Parathyroid adenoma (tissue), 2 donors: ENCODE measurements at regions not wholly inside any gene's neighbourhood (a gene's known extent, or its start where the extent isn't known, plus 50 kb on each side); places are given as distances from the start of the nearest gene placed in this dataset.

Experiments
- H2AFZ ChIP-seq: fragments of 300-600 bp; sonication (generic); one replicate; pipeline ENCODE4 v1.7.0; 2017; ENCODE audit warnings: antibody characterized with exemption, mild to moderate bottlenecking
- H3K27ac ChIP-seq: fragments of 300-600 bp; sonication (generic); one replicate; pipeline ENCODE4 v1.7.0; 2017
- H3K27me3 ChIP-seq: fragments of 300-600 bp; sonication (generic); one replicate; pipeline ENCODE4 v1.7.0; 2017; ENCODE audit warnings: low read length; ENCODE audit not compliant: control insufficient read depth, insufficient read depth
- H3K36me3 ChIP-seq: fragments of 300-600 bp; sonication (generic); one replicate; pipeline ENCODE4 v1.7.0; 2017; ENCODE audit warnings: low read length; ENCODE audit not compliant: control insufficient read depth, insufficient read depth
- H3K4me1 ChIP-seq: fragments of 300-600 bp; sonication (generic); one replicate; pipeline ENCODE4 v1.7.0; 2017; ENCODE audit warnings: control low read depth
- H3K4me2 ChIP-seq: fragments of 300-600 bp; sonication (generic); one replicate; pipeline ENCODE4 v1.7.0; 2017; ENCODE audit warnings: low read length
- H3K4me3 ChIP-seq: fragments of 300-600 bp; sonication (generic); one replicate; pipeline ENCODE4 v1.7.0; 2017; ENCODE audit warnings: low read depth, low read length
- H3K79me2 ChIP-seq: fragments of 300-600 bp; sonication (generic); one replicate; pipeline ENCODE4 v1.7.0; 2017; ENCODE audit warnings: control low read depth
- H3K9ac ChIP-seq: fragments of 300-600 bp; sonication (generic); one replicate; pipeline ENCODE4 v1.7.0; 2017; ENCODE audit warnings: mild to moderate bottlenecking
- H3K9me3 ChIP-seq: fragments of 300-600 bp; sonication (generic); one replicate; pipeline ENCODE4 v1.7.0; 2017; ENCODE audit warnings: low read length; ENCODE audit not compliant: control insufficient read depth
- CTCF ChIP-seq: fragments of 300-600 bp; sonication (generic); IDR thresholded peaks from one replicate; pipeline ENCODE4 v1.7.0; 2017; ENCODE audit warnings: antibody characterized with exemption, mild to moderate bottlenecking
- donor health status: primary hyperparathyroidism.

- no peaks in the 10 kb centered on the region for H3K27me3 ChIP-seq
- H2AFZ ChIP-seq = no peak overlapping the region
- no peaks in the 10 kb centered on the region for H3K4me1 ChIP-seq
- peaks cover 3% of the 10 kb centered on the region for H3K36me3 ChIP-seq
- no peak overlapping the region for H3K9ac ChIP-seq
- H3K79me2 ChIP-seq = no peaks in the 10 kb centered on the region
- no peaks in the 10 kb centered on the region for H3K9me3 ChIP-seq
- H3K27ac ChIP-seq = no peak overlapping the region
- H3K4me3 ChIP-seq = no peak overlapping the region
- no peak for TF ChIP-seq CTCF
- H3K4me2 ChIP-seq = no peak overlapping the region
Observed at GRCh38 chr10:7071421-7071820, 339.4 kb downstream of the SFMBT2 start.

- Histone ChIP-seq H3K9me3 (no peaks in the 10 kb centered on the region), H2AFZ (no peak overlapping the region), H3K79me2 (no peaks in the 10 kb centered on the region), H3K27me3 (no peaks in the 10 kb centered on the region), H3K36me3 (peaks cover 3% of the 10 kb centered on the region), H3K27ac (no peak overlapping the region), H3K9ac (no peak overlapping the region), H3K4me1 (no peaks in the 10 kb centered on the region), H3K4me2 (no peak overlapping the region), H3K4me3 (no peak overlapping the region)
- no peak for TF ChIP-seq CTCF
Observed at GRCh38 chr10:7070950-7071349, 339.9 kb downstream of the SFMBT2 start.

GRCh38 chr10:7069706-7070105 lies 341.1 kb downstream of the SFMBT2 start:
- Histone ChIP-seq H2AFZ (no peak overlapping the region), H3K27ac (no peak overlapping the region), H3K36me3 (peaks cover 3% of the 10 kb centered on the region), H3K9ac (no peak overlapping the region), H3K4me3 (no peak overlapping the region), H3K4me1 (no peaks in the 10 kb centered on the region), H3K4me2 (no peak overlapping the region), H3K27me3 (no peaks in the 10 kb centered on the region), H3K9me3 (no peaks in the 10 kb centered on the region), H3K79me2 (no peaks in the 10 kb centered on the region)
- TF ChIP-seq CTCF = no peak

GRCh38 chr10:7056216-7056615 lies 354.6 kb downstream of the SFMBT2 start:
- Histone ChIP-seq H3K79me2 (no peaks in the 10 kb centered on the region), H3K4me1 (no peaks in the 10 kb centered on the region), H3K9ac (no peak overlapping the region), H2AFZ (no peak overlapping the region), H3K4me3 (no peak overlapping the region), H3K9me3 (no peaks in the 10 kb centered on the region), H3K36me3 (no peaks in the 10 kb centered on the region), H3K4me2 (no peak overlapping the region), H3K27me3 (no peaks in the 10 kb centered on the region), H3K27ac (no peak overlapping the region)
- no peak for TF ChIP-seq CTCF

- Histone ChIP-seq H3K4me2 (no peak overlapping the region), H3K27ac (no peak overlapping the region), H3K4me1 (no peaks in the 10 kb centered on the region), H3K4me3 (no peak overlapping the region), H2AFZ (no peak overlapping the region), H3K9me3 (no peaks in the 10 kb centered on the region), H3K36me3 (no peaks in the 10 kb centered on the region), H3K27me3 (no peaks in the 10 kb centered on the region), H3K9ac (no peak overlapping the region), H3K79me2 (no peaks in the 10 kb centered on the region)
- TF ChIP-seq CTCF = no peak
Observed at GRCh38 chr10:7054915-7055314, 355.9 kb downstream of the SFMBT2 start.
